GM18502 (cell line): ENCODE measurements at regions not wholly inside any gene's neighbourhood (a gene's known extent, or its start where the extent isn't known, plus 50 kb on each side); places are given as distances from the start of the nearest gene placed in this dataset.
"Not testable (repeated sequence)": the region's sequence is repeated elsewhere in the genome, so short reads cannot be mapped to it uniquely, and the experiment has no call there.

Source experiments
- ATAC-seq: cut with Tn5 transposase; IDR thresholded peaks from one replicate; pipeline ENCODE4 v1.9.1; 2021; ENCODE audit warnings: mild to moderate bottlenecking; ENCODE audit not compliant: unreplicated experiment, poor library complexity

DNA sequence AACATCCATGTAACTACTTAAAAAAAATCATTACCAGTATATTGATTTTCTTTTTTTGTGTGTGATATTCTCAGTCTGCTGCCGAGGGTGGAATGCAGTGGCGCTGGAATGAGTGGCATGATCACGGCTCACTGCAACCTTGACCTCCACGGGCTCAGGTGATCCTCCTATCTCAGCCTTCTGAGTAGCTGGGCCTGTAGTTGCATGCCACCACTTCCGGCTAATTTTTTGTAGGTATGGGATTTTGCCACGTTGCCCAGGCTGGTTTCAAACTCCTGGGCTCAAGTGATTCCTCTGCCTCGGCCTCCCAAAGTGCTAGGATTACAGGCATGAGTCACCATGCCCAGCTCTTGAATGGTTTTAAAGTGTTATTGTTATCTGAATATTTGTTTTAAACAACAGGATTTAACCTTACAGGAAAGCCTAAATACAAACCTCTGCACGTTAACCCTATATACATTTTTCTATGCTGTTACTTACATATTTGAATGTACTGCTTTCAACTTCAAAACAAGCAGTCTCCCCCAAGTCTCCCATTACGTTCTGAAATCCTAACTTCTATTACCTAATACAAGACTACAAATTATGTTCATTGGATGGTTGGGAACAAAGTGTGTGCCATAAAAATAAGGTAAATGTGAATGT is 61.7 kb downstream of the KPNA2 start:
- ATAC-seq, result no peak

GRCh38 chr17:68099341-68099753 is 63.8 kb downstream of the KPNA2 start:
- ATAC-seq, result not testable (repeated sequence)

GRCh38 chr17:68100000-68100641 is 64.6 kb downstream of the KPNA2 start:
- no peak for ATAC-seq

GRCh38 chr17:68101075-68101986 is 65.8 kb downstream of the KPNA2 start:
- ATAC-seq, result peak; percentile 77

DNA sequence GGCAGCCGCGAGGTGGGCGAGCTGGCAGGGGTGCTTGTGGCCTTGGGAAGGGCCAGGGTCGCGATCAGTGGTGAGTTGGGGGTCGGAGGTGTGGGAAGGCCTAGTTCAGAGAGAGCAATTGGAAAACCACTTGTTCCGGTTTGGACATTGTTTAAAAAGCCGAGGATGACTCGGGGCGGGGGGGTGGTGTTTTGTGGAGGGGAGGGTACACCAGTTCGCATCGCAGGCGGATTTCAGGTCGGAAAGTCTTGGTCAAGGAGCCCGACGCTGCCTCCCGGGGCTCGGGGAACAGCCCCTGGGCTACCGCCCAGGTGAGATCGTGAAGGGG is 66.4 kb downstream of the KPNA2 start:
- ATAC-seq, result no peak

- peak; percentile 29 for ATAC-seq
These were observed 66.8 kb downstream of the KPNA2 start for GRCh38 chr17:68102318-68102758.

GRCh38 chr17:68103148-68103547 is 67.6 kb downstream of the KPNA2 start:
- no peak for ATAC-seq

- no peak for ATAC-seq
These were observed 70.5 kb downstream of the KPNA2 start for GRCh38 chr17:68106085-68106484.

DNA sequence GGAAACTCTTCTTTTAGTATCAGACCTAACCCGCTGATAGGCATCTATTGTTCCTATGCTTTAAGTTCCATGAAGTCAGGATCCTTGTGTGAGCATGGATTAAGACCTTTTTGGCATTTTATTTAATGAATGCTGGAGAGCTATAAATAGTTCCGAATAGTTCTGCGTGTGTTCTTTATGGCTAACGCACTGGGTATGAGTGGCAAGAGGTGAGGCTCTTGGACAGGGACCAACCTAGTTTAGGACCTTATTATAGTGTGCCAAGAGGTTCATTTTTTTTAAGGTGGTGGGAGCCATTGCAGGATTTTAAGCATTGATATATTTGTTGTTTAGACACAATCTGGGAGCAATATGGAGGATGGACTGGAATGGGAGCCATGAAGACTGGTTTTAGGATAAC is 71.8 kb downstream of the KPNA2 start:
- ATAC-seq, result no peak

DNA sequence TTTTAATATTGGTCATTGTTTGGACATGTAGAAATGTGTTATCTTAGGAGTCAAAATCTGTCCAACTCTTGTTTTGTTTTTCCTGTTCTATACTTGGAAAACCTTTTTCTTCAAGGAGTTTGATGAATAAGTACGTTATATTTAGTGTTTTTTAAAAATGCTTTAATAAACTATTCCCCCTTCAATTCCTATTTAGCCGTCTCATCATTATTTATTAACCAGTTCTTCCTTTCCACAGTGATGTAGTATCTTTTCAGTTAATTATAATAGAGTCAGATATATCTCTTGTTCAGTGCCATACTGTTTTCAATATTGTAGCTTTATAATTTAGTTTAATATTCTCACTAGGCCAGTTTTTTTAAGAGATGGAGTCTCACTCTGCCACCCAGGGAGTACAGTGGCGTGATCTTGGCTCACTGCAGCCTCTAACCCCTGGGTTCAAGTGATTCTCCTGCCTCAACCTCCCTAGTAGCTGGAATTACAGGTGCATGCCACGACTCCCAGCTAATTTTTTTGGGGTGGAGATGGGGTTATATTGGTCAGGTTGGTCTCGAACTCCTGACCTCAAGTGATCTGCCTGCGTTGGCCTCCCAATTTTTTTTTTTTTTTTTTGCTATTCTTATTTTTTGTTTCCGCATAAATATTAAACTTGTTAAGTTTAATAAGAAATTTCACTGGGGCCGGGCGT is 72.9 kb downstream of the KPNA2 start:
- ATAC-seq, result no peak

- not testable (repeated sequence) for ATAC-seq
These were observed 73.9 kb downstream of the KPNA2 start for GRCh38 chr17:68109404-68109803.

DNA sequence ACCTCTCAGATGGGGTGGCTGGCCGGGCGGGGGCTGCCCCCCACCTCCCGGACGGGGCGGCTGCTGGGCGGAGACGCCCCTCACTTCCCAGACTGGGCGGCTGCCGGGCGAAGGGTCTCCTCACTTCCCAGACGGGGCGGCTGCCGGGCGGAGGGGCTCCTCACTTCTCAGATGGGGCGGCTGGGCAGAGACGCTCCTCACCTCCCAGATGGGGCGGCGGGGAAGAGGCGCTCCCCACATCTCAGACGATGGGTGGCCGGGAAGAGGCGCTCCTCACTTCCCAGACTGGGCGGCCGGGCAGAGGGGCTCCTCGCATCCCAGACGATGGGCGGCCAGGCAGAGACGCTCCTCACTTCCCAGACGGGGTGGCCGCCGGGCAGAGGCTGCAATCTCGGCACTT is 80.7 kb downstream of the KPNA2 start:
- ATAC-seq, result not testable (repeated sequence)

- no peak for ATAC-seq
These were observed 87.1 kb downstream of the KPNA2 start for GRCh38 chr17:68122587-68122986.

DNA sequence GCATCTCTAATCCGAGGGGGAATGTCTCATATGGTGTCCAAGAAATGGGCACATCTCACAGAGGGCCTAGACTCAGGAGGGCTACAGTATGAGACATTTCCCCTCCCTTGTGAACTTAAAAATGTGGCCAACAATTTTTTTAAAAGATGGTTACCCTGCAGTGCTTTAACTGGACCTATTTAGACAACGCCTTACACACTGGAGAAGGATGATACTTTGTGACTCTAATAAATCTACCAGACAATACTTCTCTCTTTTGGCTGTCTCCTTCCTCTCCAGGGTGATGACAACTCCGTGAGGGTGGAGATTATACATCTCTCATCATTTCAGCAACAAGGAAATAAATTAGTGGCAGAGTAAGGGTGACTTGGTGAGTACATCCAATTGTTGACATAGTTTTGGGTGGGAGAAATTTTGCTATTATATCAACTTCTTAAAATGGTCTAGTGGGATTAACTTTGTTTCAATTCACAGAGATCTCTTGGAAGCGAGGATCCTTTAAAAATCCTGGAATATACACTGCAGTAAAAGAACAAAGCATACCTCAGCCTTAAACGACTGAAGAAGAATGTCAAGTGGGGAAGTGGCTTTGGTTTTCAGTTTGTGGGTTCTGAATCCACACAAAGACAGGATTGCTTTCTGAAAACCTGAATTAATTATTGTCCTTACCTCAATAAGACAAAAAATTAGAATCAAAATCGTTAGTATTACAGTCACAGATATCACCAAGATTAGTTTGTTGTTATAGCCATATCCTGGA is 89.8 kb downstream of the KPNA2 start:
- no peak for ATAC-seq

GRCh38 chr17:68127914-68128313 is 92.4 kb downstream of the KPNA2 start:
- ATAC-seq, result no peak

- no peak for ATAC-seq
These were observed 95.9 kb downstream of the KPNA2 start for GRCh38 chr17:68131456-68131855.

DNA sequence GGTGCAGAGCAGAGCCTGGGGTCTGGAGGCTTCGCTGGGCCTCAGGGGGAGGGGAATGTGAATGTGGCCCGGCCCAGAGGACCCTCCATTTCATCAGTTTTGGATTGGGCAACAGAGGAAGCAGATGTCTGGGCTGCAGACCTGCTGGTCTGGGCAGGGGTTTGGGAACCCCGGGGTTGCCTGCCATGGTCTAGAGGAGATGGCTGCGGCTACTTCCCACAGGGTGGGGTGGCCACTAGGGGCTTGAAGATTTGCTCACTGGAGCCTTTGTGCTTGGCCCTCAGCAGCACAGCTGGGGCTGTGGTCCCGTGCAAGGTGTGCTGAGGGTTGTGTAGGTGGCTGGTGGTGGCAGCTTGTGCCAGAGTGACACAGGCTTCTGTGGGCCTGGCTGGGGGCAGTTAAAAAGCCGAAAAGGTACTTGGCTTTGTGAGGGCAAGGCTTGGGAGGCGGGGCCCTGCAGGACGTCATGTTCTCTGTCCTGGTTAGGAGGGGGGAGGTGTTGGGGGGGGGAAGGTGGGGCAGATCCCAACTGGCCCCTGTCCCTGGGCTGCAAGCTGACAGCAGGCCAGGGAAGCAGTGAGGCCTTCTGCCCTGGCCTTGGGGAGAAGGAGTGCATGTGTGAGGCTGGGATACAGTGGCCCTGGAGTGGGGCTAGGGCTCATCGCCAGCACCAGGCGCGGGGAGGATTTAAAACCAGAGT is 98.0 kb downstream of the KPNA2 start:
- ATAC-seq, result no peak

DNA sequence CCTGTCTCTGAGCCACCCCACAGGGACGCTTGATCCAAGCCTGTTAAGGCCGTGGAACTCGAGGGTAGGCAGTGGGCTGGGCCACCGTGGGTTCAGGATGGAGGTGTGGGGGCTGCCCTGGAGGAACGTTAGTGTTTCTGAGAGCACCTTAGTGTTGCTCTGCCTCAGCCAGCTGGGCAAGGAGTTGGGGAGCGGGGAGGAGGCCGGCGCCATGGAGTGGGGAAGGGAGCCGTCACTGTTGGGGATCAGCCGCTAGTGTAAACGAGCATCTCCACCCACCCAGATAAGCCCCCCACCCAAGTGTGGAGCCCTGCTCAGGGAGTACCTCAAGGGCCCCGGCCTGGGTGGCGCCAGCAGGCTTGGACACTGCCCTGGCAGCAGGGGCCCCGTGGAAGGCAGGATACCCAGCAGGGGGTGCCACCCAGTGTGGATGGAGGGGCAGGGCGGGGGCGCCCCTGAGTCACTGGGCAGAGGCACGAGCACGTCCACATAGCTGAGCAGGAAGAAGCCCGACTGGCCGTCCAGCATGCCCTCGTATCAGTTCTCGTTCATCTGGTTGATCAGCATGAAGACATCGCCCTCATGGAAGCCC is 98.6 kb downstream of the KPNA2 start:
- no peak for ATAC-seq

DNA sequence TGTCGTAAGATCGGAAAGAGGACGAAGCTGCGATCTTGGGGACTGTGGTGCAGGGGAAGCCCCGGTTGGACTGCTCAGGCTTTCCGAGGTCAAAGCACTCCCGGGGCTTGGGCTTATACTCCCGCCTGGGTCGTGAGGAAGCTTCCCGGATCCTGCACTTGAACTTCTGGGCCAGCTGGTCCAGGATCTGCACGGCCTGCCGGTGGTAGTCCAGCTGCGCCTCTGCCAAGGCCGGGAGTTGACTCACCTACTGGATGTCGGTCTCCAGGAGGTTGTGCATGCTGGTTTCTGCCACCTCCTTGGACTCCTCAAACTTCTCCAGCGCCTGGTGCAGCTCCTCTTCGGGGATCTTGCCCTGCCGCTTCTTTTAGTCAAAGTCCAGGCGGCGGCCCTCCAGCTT is 99.2 kb downstream of the KPNA2 start:
- ATAC-seq, result no peak
